GM21825 (cell line): ENCODE measurements at regions not wholly inside any gene's neighbourhood (a gene's known extent, or its start where the extent isn't known, plus 50 kb on each side); places are given as distances from the start of the nearest gene placed in this dataset.

Experiments used
- ATAC-seq: cut with Tn5 transposase; IDR thresholded peaks from one replicate; pipeline ENCODE4 v1.9.1; 2021; ENCODE audit warnings: mild to moderate bottlenecking, moderate library complexity; ENCODE audit not compliant: unreplicated experiment

DNA sequence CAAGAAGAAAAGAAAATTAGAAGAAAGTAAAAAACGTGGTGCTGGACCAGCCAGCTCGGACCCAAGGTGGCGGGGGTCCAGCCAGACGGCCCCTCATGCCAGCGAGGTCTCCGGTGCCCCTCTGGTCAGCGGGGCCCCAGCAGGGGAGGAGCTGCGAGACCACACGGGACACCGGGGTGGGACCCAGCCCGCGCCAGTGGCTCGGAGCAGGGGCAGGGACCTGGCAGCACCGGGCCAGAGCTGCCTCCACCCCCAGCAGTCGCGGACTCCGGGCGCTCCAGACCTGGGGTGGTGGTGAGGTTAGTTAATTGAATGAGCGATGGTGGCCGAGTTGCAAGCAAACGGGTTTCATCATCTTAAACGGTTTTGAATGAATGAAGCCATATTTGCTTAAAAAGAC, 289.9 kb upstream of the MC4R start:
- no peak for ATAC-seq

DNA sequence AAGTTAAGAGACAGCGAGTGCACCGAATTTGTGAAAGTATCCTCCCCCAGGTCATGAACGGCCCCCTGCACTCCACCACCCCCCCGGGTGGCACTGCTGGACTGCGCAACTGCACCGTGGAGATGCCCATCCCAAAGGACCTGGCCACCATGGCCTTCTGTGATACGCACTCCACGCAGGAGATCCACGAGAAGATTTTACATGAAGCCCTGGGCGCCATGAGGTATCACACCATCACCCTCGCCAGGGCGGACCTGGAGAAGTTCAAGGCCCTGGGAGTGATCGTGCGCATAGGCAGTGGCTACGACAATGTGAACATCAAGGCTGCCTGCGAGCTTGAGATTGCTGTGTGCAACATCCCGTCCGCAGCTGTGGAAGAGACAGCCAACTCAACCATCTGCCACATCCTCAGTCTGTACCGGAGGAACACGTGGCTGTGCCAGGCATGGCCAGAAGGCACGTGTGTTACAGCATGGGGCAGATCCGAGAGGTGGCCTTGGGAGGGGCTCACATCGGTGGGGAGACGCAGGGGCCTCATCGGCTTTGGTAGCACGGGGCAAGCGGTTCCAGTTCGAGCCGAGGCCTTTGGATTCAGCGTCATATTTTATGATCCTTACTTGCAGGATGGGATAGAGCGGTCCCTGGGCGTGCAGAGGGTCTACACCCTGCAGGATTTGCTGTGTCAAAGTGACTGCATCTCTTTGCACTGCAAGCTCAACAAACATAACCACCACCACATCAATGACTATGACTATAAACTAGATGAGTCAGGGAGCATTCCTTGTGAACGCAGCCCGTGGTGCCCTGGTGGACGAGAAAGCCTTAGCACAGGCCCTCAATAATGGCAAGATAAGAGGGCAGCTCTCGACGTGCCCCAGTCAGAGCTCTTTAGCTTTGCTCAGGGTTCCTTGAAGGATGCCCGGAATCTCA, 290.8 kb upstream of the MC4R start:
- ATAC-seq = no peak

DNA sequence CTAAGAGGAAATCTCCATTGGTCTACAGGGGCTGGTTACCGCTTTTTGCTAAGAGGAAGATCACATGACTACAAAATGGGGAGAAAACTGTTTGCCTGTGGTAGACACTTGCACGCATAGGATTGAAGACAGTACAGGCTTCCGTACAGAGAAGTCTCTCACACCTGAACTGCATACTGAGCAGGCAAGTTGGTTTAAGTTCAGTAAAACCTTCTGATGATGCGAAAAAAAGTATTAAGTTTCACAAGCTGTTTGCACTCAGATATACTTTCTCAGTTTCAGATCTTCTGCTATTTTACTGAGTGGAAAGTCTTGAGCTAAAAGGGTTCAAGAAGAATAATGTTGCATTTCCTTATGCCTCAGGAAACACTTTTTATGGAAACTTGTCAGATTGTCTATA, 292.2 kb upstream of the MC4R start:
- ATAC-seq = no peak

DNA sequence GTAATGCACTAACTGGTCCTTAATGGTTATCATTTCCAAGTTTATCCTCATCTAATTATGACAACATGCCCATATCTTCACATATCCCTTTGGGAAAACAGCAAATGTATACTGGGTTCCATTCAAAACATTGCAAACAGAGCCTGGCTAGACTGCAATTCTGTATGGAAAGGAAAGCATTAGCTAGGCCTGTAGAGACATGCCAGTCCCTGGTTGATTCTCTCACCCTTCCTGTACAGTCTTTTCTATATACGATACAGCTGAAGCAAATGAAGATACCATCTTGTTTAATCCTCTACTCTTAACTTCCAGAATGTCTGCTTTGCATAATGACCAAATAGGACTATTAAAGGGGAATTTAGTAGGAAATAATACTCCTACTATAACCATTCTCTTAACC, 294.4 kb upstream of the MC4R start:
- no peak for ATAC-seq

DNA sequence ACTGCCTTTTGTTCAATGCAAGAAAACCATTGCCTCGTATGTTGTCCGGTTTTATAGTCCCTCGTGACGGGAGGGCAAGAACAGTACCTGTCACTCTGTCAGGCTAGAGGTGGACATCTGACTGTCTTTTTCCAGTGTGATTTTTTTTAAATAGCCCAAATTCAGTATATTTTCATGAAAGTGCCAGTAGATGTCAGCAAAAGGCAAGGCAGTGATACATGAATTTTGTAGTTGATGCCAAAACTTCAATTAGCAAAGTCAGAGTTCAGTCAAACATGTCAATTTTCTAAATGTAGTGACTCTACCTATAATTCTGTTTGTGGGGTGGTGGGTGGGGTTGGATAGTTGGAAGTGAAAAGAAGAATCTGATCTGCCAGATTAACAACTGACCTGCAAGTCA, 296.0 kb upstream of the MC4R start:
- ATAC-seq = no peak

DNA sequence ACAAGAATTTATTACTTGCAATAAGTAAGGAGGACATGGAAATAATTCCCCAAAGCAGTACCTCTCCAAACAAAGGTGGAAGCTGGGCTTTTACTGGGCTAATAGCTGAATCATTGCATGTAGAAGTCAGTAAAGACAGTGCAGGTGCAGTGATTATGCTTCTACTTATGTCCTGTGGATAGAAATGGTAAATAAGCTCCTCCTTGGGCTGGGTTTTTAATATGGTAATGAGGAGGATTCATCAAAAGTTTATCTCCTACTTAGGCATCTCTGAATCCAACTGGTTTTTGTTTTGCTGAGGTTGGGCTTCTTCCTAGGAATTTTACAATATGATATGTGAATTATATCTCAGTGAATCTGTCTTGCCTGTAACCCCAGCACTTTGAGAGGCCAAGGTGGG, 297.4 kb upstream of the MC4R start:
- ATAC-seq = no peak

DNA sequence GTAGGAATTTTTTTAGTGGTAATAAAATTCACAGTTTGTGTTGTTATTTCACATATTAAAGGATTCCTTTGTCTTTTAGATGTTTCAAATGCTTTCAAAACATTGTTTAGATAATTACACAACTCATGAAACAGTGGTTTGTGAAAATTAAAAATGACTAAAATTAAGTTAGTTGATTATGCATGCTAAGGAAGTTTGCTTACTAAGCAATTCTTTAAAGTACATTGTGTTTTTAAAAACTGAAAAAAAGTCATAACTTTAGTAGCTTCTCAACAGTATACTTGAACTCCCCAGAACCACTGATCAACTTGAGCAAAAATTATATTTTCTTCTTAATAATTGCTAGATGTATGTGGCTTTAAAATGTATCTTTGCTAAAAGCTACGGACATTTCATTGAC, 298.4 kb upstream of the MC4R start:
- ATAC-seq = no peak

DNA sequence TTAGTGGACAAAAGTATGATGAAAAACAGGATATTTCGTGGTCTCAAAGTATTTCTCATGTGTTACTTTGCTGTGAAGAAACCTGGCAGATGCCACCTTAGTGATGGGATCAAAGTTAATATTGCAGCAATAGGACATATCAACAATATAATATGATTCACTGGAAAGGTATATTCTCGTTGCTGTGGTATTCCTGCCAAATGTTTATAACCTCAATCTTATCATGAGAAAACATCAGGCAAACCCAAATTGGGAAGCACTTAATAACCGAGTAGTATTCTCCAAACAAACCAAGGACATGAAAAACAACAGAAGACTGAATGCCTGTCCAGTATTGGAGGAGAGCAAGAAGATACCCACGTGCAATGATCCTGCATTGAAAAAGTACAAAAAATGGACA, 302.6 kb upstream of the MC4R start:
- ATAC-seq = no peak

DNA sequence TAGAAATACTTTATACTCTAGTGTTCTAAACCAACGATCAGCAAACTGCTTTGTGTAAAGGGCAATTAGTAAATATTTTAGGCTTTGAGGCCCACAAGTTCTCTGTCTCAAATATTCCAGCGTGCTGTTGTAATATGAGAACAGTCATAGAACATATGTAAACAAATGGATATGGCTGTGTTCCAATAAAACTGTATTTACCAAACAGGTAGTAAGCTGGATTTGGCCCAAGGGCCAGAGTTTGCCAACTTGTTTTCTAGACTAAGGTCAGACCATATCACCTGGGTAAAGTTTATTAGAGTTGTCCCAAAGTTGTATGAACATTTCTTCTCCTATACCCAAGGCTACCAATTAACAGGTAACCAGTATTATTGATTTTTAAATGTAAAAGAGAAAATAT, 303.2 kb upstream of the MC4R start:
- ATAC-seq = no peak

DNA sequence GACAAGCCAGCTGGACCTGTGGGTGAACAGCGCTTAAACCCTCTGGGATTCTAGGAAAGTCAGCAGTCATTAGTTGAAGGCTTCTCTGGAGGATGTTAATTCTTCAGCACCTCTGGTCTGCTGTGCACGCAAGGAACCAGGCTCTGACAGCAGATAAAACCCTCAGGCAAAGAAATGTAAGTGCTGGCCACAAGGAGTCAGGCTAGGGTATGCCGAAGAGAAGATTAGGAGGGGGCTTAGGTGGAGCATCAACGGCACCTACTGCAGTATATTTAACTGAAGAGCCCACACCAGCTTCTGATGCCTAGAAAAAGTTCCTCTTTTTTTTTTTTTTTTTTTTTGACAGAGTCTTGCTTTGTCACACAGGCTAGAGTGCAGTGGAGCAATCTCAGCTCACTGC, 304.2 kb upstream of the MC4R start:
- ATAC-seq = no peak

DNA sequence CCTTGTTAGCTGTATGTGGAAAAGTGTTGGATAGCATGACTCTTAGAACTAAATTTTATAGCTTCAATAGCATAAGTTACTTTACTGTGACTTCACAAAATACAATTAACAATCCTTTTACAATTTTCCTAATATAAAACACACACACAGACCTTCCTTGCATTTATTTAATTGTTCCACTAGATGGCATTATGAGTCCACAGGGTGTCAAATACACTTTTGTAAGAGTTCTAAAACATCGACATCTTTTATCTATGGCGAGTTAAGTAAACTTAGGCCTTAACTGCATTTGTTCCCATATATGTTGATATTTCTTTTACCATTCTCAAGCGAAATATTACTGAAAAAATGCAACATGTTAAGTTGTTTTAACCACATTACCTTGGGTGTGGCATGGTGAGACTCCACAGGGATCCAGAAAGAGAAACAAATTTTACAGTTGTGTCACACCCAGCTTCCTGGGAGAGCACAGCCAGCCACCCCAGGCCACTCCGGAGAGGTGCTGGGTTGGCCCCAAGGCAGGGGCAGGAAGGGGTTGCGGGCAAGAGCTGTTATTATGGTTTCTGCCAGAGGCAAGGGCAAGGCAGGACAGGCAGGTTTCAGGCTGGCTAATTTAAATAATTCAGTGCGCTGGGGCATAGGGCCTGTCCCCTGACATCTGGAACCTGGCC, 312.4 kb upstream of the MC4R start:
- no peak for ATAC-seq

DNA sequence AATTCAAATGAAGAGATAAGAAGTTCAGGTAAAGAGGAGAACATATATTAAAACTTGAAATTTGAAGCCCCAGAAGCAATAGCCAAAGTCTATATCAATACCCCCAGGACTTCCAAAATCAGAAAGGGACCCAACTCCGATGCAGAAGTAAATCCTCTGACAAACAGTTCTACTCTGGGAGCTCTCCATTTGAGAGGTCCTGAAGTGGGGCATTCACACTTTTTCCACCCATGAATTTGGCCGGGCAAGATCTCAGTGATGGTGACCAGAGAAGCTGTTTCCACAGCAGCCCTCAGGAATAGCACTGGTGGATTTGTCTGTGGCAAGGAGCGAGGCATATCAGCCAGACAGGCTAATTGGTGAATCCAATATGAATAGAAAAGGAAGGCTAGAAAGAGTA, 313.6 kb upstream of the MC4R start:
- no peak for ATAC-seq

DNA sequence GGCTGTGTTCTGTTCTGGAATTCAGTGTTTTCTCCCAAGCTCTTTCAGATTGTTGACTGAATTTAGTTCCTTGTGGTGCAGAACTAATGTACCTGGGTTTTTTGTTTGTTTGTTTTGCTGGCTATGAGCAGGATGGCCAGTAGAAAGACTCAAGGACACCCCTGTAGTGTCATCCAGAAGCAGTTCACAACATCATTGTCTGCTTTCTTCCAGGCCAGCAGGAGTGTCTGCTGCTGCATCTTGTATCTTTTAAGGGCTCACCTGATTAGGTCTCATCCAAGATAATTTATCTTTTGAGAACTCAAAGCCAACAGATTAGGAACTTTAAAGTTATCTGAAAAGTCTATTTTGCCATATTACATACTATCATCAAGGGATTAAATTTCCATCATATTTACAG, 318.5 kb upstream of the MC4R start:
- no peak for ATAC-seq

DNA sequence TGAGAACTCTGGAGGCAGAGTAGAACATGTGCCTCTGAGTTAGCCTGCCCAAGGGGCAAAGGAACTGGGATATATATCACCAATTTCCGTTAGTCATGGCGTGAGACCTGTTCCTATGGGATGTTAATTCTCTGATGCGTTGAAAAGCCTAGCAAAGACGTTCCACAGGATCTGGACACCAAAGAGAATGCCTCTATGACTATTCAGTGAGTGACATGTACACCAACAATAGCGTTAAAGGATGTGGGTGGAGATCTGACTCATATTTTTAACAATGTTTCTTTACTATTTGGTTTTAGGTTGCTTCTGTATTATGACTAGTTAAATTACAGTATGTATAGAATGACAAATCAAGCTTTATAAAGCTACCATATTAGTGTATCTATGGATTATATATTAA, 320.9 kb upstream of the MC4R start:
- ATAC-seq = no peak

DNA sequence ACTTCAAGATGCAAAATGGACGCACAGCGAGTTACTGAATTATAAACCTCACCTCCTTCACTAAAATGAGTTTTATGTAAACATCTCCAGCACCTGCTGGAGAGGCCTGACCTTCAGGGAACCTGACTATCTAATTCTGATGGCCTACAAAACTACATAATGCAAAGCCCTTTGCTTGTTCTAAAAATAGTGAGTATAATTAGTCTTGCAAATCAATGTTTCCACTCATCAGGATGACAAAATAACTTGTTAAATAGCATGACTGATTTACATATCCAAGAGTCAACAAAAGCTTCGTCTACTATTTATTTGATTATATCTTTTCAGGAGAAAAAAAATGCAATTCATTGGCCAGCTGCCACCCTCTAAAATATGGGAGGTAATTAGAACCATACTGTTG, 326.3 kb upstream of the MC4R start:
- ATAC-seq = no peak

DNA sequence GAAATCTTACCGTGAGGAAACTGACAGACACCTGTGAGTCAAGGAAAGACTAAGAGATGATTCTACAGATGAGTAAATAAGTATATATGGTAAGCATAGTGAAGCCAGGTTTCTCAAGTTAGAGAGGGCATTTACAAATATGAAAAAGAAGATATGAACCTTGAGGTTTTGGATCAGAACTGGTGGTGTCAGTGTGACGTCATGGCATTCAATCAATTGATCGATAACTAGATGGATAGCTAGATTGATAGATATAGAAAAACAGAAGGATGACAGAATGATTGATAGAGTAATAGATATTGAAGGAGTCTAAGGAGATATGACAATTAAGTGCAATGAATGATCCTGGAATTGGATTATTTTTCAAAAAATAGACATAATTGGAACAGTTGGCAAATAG, 350.2 kb upstream of the MC4R start:
- ATAC-seq = no peak

DNA sequence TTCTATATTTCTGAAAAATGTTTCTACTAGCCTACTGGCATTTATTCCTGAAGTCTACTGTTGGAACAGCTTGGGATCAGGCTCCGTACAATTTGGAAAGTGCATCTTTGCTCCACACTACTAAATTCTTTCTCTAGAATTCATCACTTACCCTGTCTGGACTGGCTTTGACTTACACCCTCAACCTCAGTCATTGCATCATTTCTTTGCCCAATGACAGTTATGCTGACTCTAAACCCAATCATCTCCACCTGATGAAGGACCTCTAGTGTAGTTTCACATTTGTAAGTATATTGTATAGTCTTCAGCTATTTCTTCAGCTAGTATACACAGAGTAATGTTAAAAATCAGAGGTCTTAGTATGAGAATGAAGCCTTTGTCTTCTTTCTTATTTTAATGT, 359.6 kb upstream of the MC4R start:
- ATAC-seq = no peak

DNA sequence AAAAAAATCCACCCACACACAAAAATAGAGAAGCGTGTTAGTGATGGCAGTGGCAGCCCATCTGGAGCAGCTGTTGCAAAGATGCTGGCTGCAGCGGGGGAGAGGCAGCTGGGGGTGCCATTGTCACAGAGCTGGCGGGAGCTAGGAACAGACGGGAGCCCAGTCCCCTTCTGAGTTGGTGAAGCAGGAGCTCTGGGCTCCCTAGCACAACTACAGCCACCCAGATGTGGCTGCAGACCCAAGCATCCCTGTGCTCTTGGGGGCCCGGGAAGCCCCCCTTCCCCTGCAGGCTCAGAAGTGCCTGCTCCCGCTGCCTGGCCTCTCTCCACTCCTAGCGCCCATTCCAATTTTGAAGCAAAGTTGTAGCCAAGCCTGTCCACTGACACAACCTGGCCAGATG, 366.6 kb upstream of the MC4R start:
- no peak for ATAC-seq

DNA sequence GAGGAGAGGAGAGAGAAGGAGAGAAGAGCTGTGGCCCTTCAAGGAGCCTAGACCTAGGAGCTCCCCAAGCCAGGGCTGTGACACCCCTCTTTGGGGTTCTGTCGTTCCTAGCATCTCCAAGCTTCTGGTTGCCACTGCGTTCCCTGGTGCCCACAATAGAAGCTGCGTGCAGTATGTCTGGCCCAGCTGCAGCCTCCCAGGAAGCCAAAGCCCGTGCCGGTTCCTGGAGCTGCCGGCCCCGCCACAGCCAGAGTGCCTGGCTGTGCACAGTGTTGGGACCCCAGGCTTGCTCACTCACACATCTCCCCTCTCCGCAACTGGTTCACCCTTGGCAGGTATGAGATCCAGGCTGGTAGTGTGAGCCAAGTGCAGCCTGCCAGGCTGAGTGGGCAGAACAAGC, 367.7 kb upstream of the MC4R start:
- ATAC-seq = no peak

DNA sequence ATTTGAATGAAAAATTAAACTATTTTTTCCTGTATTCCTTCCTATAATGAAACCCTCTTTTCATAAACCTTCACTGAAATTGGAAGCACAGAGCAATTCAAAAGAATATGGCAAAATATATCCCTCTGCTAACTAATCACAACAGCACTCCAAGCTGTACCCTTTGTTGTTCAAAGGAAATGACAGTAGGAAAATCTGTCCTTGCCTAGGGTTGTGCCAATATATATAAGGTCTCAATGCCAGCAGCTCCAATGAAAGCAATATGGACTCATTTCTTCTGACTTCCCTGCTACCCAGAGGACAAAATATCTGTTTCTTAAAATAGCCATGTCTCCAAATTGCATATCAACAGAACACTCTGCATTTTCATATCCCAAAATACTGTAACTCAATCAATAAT, 373.9 kb upstream of the MC4R start:
- ATAC-seq = no peak

DNA sequence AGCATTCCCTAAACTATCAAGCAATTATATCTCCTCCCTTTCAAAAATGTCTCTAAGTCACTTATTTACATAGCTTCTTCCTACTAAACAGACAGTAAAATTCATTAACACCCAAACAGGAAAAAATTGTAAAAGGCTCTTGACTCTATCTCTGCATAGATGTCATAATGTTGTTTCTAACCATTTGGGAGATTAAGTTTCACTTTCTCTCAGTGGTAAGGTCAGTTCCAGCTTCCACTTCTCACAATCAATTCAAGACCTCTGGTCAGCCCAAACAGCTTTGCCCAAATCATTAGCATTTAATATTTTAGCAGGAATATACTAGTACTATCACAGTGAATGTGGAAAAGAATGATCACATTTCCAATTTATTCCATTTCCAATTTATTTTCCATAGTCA, 374.3 kb upstream of the MC4R start:
- ATAC-seq = no peak

DNA sequence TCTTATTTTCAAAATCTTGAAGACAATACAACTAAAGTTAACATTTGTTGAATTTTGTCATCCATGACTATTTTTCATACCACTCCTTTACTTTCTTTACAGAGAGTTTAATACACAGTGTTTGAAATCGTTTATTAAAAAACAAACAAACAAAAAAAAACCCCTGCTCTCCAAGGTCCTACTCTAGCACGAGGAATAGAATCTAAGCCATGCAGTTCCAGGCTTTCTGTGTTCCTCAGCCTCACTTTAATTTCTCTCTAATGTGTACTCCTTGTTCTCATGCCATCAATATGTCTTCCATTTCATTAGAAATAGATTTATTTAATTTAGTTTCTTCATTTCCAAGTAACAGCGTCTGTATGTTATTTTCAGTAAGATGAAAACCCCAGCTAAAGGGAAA, 381.2 kb upstream of the MC4R start:
- no peak for ATAC-seq
